HG02759 (cell line): ENCODE measurements at regions not wholly inside any gene's neighbourhood (a gene's known extent, or its start where the extent isn't known, plus 50 kb on each side); places are given as distances from the start of the nearest gene placed in this dataset.

Experiments
- ATAC-seq: cut with Tn5 transposase; IDR thresholded peaks from one replicate; pipeline ENCODE4 v1.9.1; 2021; ENCODE audit warnings: mild to moderate bottlenecking, moderate library complexity; ENCODE audit not compliant: unreplicated experiment

- ATAC-seq: no peak
These were observed 135.1 kb upstream of the GATA6 start for GRCh38 chr18:22034276-22034675.

DNA sequence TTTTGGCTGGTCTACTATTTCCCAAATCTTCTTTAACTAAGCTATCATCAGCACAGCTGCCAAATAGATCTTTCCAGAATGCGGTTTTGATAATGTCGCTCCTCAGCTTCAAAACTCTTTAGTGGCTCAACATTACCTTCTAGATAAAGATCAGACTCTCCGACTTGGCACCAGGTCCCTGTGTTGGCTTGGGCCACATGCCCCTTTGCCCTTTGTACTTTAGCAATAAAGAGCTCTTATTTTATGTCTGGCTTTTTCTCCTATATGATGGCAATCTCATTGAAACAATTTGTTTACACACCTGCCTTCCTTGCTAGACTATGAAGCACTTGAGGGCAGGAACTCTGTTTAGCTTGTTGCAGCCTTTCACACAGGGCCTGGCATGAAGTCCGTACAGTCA, 128.9 kb upstream of the GATA6 start:
- no peak for ATAC-seq

DNA sequence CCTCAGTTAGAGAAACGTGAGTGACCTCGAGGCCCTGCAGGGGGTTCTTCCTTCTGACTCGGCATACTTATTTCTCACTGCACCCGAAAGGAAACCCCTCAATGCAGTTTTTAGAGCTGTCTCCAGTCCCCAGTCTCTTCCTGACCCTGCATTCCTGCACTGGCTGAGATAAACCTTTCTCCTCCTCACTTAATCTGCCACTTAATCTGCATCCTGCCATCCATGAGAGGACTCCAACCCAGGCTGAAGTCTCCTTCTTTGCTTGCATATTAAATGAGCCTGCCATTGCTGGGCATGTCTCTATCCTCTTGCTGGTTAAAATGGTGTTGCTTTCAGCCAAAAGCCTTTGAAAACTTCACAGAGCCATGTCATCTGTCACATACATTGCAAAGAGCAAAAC, 125.6 kb upstream of the GATA6 start:
- ATAC-seq: no peak

- ATAC-seq: no peak
These were observed 124.7 kb upstream of the GATA6 start for GRCh38 chr18:22044474-22045220.

GRCh38 chr18:22045221-22045918, 124.0 kb upstream of the GATA6 start:
- ATAC-seq: no peak

- ATAC-seq: no peak
These were observed 122.9 kb upstream of the GATA6 start for GRCh38 chr18:22046473-22046872.

- no peak for ATAC-seq
These were observed 121.9 kb upstream of the GATA6 start for GRCh38 chr18:22047485-22047884.

- no peak for ATAC-seq
These were observed 121.2 kb upstream of the GATA6 start for GRCh38 chr18:22048221-22048620.

DNA sequence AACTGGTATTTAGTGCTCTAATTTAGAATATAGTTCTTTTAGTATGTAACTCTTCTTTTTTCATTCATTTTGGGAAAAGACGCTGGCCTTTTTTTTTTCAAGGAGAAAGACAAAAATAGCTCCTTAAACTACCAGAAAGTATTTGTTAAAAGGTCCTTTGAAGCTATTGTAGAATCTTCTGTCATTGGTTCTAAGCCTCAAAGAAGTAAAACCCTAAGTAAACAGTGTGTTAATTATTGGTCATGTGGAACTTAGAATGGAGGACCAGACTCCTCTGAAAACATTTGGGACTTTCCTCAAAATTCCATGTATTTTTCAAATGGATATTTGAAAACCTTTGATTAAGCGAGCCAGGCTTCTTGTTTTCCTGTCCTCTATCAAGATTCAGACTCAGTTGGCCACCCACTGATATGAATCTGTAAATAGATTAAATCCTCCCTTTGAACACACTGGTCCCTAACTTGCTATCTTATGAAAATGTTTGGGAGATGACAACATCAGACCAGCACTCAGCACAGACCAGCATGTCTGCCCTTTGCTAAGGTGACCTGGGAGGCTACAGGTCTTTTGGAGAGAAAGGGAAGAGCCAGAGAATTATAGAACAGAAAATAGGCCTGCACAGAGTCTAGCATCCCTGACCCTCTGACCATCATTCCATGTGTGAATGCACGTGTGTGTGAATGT, 120.3 kb upstream of the GATA6 start:
- ATAC-seq: no peak

GRCh38 chr18:22052405-22053105, 116.8 kb upstream of the GATA6 start:
- no peak for ATAC-seq

GRCh38 chr18:22055466-22056238, 113.7 kb upstream of the GATA6 start:
- ATAC-seq: no peak

DNA sequence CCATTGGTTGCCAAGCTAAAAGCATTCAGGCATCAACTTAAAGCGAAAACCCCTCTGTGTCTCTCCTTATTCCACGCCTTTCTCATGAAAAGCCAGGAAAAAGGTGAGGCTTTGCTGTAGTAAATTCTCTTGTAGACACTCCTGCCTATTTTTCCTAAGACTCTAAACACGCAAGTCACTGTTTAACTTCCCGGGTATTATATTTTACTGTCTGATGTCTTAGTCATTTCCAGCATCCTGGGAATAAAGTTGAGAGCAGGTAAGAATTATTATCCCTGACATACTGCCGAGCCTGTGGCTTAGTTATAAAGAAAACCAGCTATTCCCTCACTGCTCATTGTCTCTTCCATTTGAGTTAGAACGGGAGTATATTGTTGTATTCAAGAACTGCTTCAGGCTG, 112.4 kb upstream of the GATA6 start:
- no peak for ATAC-seq

- ATAC-seq: no peak
These were observed 111.4 kb upstream of the GATA6 start for GRCh38 chr18:22057908-22058527.

DNA sequence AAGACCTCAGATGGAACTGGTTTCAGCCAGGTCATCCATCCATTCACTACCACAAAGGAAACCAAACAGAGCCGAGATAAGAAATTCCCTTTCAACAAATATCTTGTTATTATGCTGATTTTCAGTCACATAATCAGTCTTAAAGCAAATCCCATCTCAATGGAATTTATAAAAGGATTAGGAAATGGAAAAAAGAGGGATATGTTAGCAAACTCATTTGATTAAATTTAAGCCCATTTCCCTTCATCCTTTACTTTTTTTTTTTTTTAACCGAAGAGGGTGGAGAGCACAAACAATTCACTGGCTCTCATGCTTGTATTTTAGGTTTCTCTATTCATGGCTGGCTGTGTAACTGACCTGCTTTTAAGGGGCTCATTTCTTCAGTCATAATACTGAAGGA, 109.0 kb upstream of the GATA6 start:
- ATAC-seq: no peak

DNA sequence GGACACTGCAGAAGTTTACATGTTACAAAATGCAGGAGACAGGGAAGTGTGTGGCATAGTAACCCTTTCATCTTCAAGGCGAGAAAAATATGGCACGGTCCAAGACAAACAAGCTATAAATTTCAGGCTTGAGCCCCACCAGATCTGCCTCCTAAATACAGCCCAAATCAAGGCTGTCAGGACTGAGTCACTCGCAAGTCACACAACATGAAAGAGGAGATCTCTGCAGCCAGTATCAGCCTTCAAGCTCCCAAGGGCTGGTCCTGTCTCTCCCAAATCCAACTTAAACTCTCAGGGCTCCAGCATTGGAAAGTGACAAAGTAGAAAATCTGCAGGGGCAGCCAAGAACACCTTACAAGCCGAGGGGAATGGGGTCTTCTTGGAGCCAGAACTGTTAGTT, 106.3 kb upstream of the GATA6 start:
- no peak for ATAC-seq

DNA sequence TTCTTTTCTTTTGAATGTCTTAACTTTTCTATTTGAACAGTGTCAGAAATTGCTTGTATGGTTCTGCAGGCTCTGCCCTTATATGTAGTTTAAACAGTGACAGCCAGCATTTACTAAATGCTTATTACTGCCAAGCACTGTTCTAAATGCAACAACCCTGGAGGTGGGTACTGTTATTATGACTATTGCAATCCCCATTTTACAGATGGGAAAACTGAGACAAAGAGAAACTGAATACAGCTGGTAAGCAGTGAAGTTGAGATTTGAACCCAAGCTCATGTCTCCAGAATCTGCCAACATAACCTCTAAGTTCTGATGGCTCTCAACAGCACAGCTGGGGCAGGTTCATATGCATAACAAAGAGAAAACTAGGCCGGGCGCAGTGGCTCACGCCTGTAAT, 105.7 kb upstream of the GATA6 start:
- no peak for ATAC-seq

GRCh38 chr18:22064581-22064980, 104.8 kb upstream of the GATA6 start:
- ATAC-seq: no peak

DNA sequence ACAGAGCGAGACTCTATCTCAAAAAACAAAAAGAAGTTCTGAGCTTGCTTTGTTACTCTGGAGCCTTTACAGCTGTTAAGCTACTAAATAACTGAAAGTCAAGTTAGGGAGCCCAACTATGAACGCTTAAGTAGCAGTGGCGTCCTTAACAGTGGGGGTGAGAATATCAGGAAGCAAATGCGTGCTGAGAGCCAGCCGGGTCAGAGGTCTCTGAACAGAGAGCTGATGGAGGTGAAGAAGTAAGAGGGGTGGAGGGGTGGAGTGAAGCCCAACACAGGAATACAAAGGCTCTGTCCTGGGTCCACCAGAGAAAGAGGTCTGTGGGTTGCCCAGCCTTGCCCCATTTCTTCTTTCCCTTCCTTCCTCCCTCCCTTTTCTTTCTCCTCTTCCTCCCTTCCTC, 104.1 kb upstream of the GATA6 start:
- no peak for ATAC-seq

DNA sequence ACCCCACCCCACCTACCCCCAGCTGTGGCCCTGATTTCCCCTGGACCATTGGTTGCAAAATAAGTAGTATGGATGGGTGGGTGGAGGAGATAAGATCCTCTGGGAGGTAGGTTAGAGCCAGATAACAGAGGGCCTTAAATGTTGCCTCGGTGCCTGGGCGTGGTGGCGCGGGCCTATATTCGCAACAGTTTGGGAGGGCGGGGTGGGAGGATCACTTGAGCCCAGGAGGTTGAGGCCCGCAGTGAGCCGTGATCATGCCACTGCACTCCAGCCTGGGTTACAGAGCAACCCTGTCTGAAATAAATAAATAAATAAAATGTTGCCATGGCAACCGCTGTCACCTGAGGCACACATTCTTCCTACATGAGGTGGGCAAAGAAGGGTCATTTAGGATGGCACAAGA, 103.3 kb upstream of the GATA6 start:
- no peak for ATAC-seq

DNA sequence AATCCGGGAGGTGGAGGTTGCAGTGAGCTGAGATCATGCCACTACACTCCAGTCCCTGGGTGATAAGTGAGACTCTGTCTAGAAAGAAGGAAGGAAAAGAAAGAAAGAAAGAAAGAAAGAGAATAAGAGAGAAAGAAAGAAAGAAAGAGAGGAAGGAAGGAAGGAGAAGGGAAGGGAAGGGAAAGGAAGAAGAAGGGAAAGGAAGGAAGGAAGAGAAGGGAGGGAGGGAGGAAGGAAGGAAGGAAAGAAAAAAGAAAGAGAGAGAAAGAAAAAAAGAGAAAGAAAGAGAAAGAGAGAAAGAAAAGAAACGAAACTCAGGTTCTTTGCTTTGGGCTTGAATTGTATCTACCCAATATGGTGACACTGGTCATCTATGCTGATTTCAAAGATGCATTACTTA, 102.3 kb upstream of the GATA6 start:
- no peak for ATAC-seq
